HG03025 (cell line): ENCODE measurements at regions not wholly inside any gene's neighbourhood (a gene's known extent, or its start where the extent isn't known, plus 50 kb on each side); places are given as distances from the start of the nearest gene placed in this dataset.

Experiments
- ATAC-seq: cut with Tn5 transposase; IDR thresholded peaks from one replicate; pipeline ENCODE4 v1.9.1; 2021; ENCODE audit warnings: mild to moderate bottlenecking, moderate library complexity; ENCODE audit not compliant: unreplicated experiment, low FRiP score

DNA sequence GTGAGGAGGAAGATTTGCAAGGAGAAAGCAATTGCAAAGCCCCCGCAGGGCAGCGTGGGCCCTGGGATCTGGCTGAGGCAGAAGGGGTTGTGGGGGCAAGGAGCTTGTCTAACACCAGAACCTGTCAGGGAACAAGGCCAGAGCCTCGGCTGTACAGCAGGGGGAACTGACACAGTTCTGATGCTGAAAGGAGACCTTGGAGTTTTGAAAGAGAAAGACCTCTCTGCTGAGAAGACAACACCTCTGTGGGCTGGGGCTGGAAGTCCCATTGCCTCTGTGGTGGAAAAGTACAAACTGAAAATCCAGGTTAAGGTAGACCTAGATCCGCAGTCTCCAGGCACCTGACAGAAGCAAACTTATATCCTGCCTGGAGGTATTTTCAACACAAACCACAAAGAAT lies 86.9 kb upstream of the CST7 start:
- no peak for ATAC-seq

DNA sequence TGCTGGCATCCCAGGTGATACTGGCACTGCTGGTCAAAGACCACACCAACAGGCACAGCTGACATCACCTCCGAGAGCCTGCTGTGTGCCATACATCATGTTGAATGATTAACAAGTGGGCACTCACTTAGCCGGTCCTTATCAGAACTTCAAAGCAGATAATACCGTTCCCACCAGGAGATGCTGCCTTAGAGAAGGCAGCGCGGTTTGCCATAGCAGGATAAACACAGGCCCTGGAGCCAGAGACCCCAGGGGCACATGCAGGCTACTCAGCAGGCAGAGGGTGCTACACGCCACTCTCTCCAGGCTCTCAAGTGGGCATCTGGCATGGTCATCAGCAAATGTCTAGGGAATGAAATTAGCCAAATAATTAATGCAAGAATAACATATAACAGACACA lies 86.5 kb upstream of the CST7 start:
- ATAC-seq = no peak

DNA sequence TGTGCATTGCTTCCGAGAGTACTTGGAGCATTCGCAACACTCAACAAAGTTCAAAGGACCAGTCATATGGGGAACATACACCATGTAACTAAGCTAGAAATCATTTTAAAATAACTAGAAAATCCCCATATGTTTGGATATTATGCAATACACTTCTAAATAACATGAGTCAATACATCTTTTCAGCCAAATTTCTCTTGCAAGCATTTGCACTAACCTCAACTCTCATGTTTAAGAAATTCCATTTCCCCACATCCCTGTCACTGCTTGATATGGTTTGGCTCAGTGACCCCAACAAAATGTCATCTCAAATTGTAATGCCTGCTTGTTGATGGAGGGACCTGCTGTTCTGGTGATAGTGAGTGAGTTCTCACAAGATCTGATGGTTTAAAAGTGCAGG lies 85.7 kb upstream of the CST7 start:
- no peak for ATAC-seq

DNA sequence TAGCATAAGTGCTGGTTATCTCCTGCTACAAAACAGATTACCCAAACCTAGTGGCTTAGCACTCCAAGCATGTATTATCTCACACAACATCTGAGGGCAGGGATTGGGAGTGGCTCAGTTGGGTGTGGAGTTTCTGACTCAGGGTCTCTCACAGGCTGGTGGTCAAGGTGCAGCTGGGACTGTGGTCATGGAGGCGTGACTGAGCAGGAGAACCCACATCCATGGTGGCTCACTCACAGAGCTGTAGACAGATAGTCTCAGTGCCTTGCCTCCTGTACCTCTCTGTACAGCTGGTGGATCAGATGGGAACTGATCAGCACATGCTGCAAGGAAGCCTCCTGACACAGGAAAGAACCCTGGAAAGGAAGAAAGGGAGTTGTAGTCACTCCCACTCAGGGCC lies 83.1 kb upstream of the CST7 start:
- ATAC-seq = no peak

DNA sequence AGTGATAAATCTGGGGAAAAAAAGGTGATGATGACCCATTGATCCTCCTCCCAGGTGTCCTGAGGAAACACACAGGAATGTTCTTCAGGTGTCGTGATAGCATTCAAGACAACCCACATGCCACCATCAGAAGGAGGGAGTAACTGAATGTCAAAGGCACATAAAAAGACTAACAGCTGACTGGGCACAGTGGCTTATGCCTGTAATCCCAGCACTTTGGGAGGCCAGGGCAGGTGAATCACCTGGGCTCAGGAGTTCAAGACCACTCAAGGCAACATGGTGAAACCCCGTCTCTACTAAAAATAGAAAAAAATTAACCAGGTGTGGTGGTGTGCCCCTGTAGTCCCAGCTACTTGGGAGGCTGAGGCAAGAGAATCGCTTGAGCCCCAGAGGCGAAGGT lies 82.3 kb upstream of the CST7 start:
- no peak for ATAC-seq

DNA sequence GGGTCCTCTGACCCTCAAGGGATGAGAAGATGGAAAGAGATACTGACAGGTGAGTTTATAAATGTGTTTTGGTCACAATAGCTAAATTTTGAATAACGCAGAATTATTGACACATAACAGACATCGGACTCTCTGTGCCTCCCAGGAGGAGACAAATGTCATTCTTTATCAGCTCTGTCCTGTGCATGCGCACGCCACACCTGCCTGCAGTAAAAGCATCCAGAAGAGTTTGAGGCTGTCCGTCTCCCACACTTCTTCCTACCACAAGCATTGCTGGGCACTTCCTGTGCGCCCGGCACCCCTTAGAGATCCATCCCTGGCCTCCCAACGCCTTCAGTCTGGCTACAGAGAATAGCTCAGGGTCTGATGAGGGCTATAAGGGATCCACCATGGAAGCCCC lies 81.5 kb upstream of the CST7 start:
- no peak for ATAC-seq

DNA sequence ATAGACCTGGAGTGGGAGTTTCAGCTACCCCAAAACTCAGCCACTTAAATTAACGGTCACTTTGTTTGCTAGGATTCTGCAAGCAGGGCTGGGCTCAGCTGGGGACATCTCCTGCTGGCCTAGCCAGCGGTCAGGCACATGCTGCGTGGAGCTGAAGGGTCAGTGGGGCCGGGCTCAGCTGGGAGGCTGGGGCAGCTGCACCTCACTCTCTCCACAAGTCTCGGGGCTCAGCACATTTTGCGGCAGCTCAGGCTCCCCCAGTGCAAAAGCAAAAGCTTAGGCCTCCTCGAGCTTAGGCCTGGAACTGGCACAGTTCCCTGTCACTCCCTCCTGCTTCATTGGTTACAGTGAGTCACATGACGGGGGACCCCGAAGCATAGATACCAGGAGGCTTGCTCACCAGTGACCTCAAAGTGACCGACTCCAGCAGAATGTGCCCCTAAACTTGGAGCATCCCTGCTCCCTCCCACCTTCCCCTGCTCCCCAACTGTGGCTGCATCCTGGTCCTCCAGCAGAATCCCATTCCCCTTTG lies 80.6 kb upstream of the CST7 start:
- ATAC-seq = no peak

DNA sequence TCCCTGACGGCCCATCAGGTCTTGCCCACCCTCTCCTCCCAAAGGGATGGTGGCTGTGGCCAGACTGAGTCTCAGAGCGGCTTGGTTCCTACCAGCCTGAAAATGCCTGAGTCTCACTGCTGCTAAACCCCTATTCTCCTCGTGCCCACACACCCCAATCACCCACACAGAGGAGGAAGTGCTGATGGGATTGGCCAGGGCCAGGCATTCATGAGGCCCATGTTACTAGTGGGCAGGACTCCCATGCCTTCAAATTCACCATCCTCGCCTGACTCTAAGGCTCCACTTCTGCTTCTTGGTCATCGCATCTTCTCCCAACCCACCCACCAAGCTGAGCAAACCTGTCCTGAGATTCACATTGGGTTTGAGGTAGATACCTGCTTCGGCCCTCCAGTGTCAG lies 80.1 kb upstream of the CST7 start:
- ATAC-seq = no peak

DNA sequence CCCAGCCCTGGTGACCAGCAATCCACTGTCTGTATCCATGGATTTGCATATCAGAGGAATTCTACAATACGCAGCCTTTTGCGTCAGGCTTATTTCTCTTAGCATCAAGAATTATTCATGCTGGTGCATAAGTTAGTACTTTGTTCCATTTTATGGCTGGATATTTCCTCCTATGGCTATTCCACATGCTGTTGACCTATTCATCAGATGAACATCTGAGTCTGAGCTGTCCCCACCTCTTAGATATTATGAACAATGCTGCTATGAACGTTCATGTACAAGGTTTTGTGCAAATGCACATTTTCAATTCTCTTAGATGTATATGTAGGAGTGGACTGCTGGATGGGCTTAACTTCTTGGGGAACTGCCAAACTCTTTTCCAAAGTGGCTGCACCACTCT lies 79.0 kb upstream of the CST7 start:
- no peak for ATAC-seq

DNA sequence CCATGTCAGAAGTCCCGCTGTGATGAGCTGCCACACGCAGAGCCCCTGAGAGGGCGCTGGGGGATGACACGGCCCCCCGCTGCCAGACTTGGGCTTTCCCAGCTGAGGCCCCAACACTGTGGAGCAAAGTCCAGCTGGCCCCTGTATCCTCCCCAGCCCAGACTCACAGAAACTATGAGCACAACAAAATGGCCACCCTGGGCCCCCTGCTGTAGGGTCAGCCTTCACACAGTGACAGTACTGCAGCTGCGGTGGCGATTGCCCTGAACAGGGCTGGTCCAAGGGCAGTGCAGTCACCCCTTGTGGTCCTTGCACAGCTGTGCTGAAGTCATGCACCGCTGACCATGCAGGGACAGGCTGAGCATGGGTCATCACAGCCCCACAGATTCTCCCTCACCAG lies 78.2 kb upstream of the CST7 start:
- ATAC-seq = no peak

DNA sequence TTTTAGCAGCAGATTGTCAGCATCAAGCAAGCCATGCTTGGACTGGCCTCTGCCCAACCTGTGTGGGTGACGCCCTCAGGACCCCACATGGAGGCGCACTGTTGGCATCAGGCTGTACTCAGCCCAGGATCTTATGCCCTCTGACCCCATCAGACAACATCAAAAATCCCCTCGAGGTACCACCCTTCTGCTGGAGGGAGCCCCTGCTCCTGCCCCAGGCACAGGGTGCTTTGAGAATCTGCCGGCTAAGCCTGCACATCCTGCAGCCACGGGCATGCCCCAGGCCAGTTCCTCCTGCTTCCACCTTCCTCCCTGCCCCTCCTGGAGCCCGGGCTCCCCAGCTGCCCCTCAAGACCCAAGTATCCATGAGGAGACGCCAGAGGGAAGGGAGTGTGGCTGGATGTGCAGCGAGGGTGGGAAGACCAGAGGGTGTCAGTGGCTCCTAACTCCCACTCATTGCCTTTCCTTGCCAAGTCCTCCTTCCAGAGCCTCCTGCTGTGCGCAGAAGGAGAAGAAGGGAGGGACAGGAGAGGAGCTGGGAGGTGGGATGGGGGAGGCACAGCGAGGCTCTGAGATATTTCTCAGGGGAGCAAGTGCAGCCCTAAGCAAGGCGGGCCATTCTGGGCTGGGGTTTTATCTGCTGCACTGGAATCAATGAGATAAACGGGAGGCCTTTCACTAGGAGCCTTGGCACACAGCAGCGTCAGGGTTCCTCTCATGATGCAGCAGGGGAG lies 77.4 kb upstream of the CST7 start:
- ATAC-seq = no peak

DNA sequence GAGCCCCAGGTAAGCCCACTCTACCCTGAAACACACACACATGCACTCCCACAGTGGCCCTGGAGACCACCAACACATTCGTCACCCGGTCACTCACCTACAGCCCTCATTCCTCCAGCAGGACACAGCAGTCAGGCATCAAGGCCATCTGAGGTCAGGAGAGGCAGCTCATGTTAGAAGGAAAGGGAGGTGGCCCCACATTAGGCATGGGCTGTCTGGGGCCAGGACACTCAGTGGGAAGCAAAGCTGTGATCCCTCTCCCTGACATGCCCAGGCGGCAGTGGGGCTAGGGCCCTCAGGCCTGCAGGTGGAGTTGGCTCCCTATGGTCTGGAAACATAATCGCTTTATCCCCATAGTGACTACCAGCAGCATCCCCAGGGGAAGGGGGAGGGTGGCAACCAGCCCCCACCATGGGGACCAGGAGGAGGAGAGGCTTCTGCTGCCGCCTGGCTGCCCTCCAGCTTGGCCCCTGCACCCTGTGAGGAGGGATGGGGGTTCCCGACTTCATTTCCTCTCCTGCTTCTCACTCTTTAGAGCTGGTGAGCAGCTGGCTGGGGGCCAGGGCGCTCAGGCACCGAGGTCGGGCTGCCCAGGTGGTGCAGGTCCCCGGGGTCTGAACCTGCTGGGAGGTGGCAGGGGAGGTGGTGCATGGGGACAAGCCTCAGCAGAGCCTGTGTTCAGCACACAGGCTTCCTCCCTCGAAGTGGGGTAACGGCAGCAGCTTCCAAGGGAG lies 76.6 kb upstream of the CST7 start:
- ATAC-seq = no peak

DNA sequence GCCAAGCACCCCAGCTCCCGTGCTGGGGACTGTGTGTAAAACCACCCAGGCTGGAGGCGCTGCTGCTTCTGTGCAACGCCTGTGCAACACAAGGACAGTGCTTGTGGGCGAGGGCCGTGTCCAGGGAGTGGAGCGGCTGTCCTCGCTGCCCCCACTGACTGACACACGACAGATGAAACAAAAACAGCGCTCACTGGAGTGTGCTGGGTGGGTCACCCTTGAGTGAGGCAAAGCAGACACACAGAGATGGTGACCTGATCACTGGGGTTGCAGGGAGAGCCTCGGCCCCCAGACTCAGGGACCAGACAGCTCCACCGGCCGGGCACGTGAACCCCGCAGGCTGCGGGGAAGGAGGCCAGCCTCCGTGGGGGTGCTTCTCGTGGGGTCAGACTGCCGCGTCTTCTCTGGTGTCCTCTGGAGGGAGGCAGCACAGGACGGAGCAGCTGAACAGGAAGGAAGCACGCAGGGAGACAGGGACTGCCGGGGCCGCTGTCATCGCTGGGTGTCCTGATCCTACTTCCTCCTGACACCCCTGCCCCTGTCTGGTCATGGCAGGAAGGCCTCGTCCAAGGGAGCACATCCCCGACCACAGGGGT lies 75.9 kb upstream of the CST7 start:
- no peak for ATAC-seq

DNA sequence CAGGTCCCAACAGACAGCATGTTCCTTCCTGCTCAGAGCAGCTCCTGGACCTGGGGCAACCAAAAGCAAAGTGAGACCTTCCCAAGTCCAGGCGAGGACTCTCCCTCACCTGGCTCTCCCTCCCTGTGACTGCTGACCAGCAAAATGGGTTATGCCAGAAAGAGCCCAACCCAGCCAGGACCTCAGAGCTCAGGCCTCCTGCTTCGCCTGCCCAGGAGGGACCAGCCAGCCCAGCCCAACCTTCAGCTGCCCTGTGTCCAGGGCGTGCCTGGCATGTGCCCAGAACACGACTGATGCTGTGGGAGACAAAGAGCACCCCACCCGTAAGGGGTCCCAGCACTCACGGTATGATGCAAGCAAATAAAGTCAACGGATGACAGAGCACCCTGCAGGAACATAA lies 74.0 kb upstream of the CST7 start:
- no peak for ATAC-seq

DNA sequence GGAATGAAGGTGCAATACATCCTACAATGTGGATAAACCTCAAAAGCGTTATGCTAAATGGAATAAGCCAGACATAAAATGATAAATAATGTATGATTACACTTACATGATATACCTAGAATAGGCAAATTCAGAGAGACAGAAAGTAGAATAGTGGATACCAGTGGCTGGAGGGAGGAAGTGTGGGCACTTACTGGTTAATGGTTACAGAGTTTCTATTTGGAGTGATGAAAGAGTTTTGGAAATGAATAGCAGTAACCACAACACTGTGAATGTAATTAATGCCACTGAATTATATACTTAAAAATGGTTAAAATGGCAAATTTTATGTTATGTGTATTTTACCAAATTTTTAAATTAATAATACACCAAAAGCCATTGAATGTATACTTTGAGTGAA lies 71.4 kb upstream of the CST7 start:
- no peak for ATAC-seq

DNA sequence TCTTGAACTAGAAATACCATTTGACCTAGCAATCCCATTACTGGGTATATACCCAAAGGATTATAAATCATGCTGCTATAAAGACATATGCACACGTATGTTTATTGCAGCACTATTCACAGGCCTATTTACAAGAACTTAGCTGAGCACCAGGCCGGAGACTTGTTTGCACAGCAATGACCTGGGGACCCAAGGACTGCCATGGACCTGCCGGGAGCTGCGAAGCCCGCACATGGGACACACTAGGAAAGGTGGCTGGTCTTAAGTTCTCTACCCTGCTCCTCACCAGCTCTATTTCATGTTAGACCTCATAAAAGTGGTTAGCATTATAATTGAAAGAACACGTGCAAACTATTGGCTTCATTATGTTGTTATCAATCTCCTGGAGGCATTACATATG lies 70.4 kb upstream of the CST7 start:
- ATAC-seq = no peak

DNA sequence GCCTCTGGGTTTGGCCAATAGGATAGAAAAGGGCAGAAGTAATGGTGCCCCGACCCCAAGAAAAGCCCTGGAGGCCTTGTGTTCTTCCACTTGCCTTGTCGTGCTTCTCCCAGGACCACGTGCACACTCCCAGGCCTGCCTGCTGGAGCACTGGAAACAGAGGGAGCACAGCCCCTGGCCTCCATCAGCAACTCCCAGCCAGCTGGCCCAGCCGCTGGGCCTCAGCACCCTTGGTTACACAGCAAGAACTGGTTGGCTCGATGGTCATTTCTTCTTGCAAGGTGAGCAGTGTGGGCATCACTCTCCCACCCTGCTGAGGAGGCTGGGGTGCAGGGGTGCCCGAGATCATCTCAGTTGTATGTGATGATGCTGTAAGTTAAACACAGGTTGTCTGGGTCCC lies 69.2 kb upstream of the CST7 start:
- no peak for ATAC-seq

DNA sequence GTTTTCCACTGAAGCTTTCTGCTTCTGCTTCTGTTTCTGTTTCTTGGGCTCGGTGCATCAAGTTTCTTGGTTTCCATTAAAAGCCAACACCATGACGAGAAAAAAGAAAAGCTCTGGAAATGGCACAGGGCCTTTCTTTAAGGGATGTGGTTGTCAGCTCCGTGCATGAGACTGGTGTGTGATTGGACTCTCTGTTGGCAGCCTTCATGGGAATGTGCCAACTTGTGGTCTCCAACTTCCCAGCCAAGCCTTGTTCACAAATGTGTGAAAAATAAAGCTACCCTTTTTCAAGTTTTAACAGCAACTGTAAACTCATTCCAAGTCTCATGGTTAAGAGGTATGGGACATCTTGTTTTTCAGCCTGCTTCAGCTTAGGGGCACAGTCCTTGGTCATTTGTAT lies 68.7 kb upstream of the CST7 start:
- no peak for ATAC-seq

DNA sequence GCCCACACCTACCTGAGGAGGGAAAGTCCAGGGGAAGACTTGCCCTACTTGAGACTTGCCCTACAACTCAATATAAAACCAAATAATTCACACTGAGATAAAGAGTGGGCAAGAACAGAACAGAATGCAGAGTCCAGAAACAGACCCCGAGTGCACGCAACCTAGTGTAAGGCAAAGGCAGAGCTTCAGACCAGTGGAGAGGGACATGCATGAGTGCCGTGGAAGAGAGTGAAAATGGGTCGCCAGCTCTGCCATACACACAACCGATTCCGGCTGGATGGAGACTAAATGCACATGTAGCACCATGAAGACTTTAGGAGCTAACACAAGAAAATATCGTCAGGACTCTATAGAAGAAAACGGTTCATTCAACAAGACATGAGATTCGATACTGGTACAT lies 58.8 kb upstream of the CST7 start:
- ATAC-seq = no peak

DNA sequence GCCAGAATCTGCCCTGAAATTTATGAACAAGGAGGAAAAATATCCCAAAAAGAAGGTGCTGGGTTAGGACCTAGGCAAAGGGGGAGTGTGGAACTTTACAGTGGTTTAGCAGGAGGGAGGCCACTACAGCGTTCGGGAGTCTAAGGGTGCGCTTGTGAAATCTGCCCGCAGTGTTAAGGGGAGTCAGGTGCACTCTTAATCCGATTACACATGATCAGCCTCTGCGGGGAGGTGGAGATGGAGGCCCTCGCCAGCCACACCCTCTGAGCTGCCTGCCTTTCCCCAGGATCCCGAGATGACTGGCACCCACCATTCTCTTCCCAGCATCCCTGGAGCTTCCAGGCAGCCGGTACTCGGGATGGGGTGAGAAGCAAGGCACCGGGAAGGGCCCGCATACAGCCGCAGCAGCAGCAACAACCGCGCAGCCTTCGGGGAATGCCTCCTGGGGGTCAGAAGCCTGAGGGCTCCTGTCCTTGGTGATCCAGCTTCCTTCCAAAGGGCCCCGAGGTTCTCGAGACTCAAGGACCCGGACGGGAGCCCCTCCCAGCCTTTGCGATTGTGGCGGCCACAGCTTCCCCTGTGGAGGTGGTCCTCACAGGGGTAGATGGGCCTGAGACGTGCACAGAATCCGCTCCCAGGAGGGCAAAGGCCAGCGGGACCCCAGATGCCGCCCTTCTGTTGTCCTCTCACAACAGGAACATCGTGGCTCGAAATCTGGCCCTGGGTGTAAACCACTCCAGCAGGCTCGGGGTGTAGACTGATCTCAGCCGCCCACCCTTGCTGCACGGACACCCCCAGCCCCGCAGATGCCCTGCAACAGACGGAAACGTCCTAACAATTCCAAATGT lies 57.3 kb upstream of the CST7 start:
- no peak for ATAC-seq

DNA sequence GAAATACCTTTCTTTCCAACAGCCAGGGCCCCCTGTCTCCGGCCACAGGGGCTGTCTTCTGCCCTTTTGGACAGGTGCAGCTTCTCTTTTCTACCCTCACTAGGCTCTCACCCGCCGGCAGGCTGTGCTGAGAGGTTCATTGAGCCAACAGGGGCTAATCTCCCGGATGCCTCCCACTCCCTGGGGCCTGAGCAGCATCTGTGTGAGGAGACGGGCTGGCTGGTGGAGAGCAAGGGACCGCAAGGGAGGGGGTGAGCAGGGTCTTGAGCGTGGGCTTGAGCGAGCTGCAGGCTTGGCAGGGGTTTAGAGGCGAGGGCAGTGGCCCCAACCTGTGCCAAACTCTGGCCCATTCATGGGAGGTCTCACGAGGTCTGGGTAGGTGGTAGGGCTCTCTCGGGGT lies 56.5 kb upstream of the CST7 start:
- ATAC-seq = no peak
